ENCODE measurements at regions not wholly inside any gene's neighbourhood (a gene's known extent, or its start where the extent isn't known, plus 50 kb on each side); places are given as distances from the start of the nearest gene placed in this dataset.

GRCh38 chr3:182697345-182697919 lies 95.9 kb upstream of the ATP11B start:
- TF ChIP-seq CTCF (IDR thresholded peaks at IDR 0.05; ENCODE audit: low read depth, low read length, poor library complexity, severe bottlenecking) (no peak), EZH2phosphoT487 (IDR thresholded peaks at IDR 0.05; ENCODE audit: borderline replicate concordance, low read length) (no peak)
